Hepatocyte (in vitro differentiated cells): ENCODE measurements at regions not wholly inside any gene's neighbourhood (a gene's known extent, or its start where the extent isn't known, plus 50 kb on each side); places are given as distances from the start of the nearest gene placed in this dataset.

Experiments used
- EZH2phosphoT487 ChIP-seq: fragments of 200-600 bp; sonication (generic); IDR thresholded peaks from one replicate; pipeline ENCODE4 v1.6.1; 2018; ENCODE audit warnings: antibody characterized with exemption, mild to moderate bottlenecking, low read depth, moderate library complexity; ENCODE audit not compliant: unreplicated experiment, severe bottlenecking
- TF ChIP-seq, protein P1 (sequence below): fragments of 200-600 bp; sonication (generic); IDR thresholded peaks from 2 replicates; pipeline ENCODE4 v1.5.1; 2016; ENCODE audit warnings: antibody characterized with exemption, mild to moderate bottlenecking; ENCODE audit not compliant: poor library complexity

DNA sequence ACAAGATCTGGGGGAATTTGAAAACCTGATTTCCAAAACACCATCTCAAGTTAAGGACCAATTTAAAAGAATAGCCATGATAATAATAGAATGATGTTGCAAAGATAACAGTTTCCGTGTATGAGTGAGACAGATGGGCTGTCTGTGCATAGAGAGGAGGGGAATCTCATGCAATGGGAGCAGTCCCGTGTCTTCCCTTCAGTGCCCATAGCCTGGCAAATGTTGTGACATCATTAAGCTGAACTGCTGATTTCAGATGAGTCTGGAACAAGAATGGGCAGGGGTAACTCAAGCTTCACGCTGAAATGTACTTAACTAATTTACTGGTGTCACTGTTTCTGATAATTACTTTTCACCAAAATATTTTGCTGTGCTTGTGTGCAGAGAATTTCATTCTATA, 454.0 kb downstream of the FOXG1 start:
- TF ChIP-seq, protein P1, sequence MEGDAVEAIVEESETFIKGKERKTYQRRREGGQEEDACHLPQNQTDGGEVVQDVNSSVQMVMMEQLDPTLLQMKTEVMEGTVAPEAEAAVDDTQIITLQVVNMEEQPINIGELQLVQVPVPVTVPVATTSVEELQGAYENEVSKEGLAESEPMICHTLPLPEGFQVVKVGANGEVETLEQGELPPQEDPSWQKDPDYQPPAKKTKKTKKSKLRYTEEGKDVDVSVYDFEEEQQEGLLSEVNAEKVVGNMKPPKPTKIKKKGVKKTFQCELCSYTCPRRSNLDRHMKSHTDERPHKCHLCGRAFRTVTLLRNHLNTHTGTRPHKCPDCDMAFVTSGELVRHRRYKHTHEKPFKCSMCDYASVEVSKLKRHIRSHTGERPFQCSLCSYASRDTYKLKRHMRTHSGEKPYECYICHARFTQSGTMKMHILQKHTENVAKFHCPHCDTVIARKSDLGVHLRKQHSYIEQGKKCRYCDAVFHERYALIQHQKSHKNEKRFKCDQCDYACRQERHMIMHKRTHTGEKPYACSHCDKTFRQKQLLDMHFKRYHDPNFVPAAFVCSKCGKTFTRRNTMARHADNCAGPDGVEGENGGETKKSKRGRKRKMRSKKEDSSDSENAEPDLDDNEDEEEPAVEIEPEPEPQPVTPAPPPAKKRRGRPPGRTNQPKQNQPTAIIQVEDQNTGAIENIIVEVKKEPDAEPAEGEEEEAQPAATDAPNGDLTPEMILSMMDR: no peak
- no peak for TF ChIP-seq EZH2phosphoT487
